Mesendoderm (in vitro differentiated cells): ENCODE measurements at regions not wholly inside any gene's neighbourhood (a gene's known extent, or its start where the extent isn't known, plus 50 kb on each side); places are given as distances from the start of the nearest gene placed in this dataset.

Experiments
- DNase-seq: peaks from one replicate; pipeline ENCODE4 v3.0.0; 2013
- H2AK5ac ChIP-seq: 2 replicates; pipeline ENCODE4 v1.6.1; 2013; ENCODE audit warnings: low read length, inconsistent platforms
- H2BK120ac ChIP-seq: 2 replicates; pipeline ENCODE4 v1.6.1; 2013; ENCODE audit warnings: low read depth, mild to moderate bottlenecking, low read length, moderate library complexity, mixed read lengths
- H2BK15ac ChIP-seq: replicated peaks from 2 replicates; pipeline ENCODE4 v1.6.1; 2013; ENCODE audit warnings: low read depth, mild to moderate bottlenecking, moderate library complexity
- H2BK5ac ChIP-seq: 2 replicates; pipeline ENCODE4 v1.6.1; 2013; ENCODE audit warnings: low read length, inconsistent platforms
- H3K18ac ChIP-seq: 2 replicates; pipeline ENCODE4 v1.6.1; 2013; ENCODE audit warnings: mild to moderate bottlenecking, low read length, mixed read lengths
- H3K23ac ChIP-seq: one replicate; pipeline ENCODE4 v1.6.1; 2013; ENCODE audit warnings: low read length
- H3K27ac ChIP-seq: 2 replicates; pipeline ENCODE4 v1.5.1; 2013; ENCODE audit warnings: low read depth, mild to moderate bottlenecking, inconsistent platforms, low read length, moderate library complexity
- H3K27me3 ChIP-seq: 2 replicates; pipeline ENCODE4 v1.6.1; 2013; ENCODE audit warnings: low read length, control low read depth, mild to moderate bottlenecking, inconsistent platforms; ENCODE audit not compliant: insufficient read depth, poor library complexity
- H3K36me3 ChIP-seq: 2 replicates; pipeline ENCODE4 v1.6.1; 2013; ENCODE audit warnings: low read length, inconsistent platforms; ENCODE audit not compliant: control insufficient read depth, insufficient read depth
- H3K4ac ChIP-seq: one replicate; pipeline ENCODE4 v1.6.1; 2013; ENCODE audit warnings: low read depth, mild to moderate bottlenecking, low read length, moderate library complexity
- H3K4me1 ChIP-seq: 2 replicates; pipeline ENCODE4 v1.6.1; 2013; ENCODE audit warnings: low read depth, low read length, inconsistent platforms; ENCODE audit not compliant: control insufficient read depth
- H3K4me2 ChIP-seq: 2 replicates; pipeline ENCODE4 v1.6.1; 2013; ENCODE audit warnings: low read length
- H3K4me3 ChIP-seq: 2 replicates; pipeline ENCODE4 v1.5.1; 2013; ENCODE audit warnings: mild to moderate bottlenecking, low read length
- H3K56ac ChIP-seq: one replicate; pipeline ENCODE4 v1.6.1; 2013; ENCODE audit warnings: low read length
- H3K79me1 ChIP-seq: 2 replicates; pipeline ENCODE4 v1.6.1; 2013; ENCODE audit warnings: low read length, inconsistent platforms
- H3K79me2 ChIP-seq: 2 replicates; pipeline ENCODE4 v1.6.1; 2013; ENCODE audit warnings: mild to moderate bottlenecking, low read length; ENCODE audit not compliant: control insufficient read depth, insufficient read depth
- H3K9ac ChIP-seq: 2 replicates; pipeline ENCODE4 v1.6.1; 2013; ENCODE audit warnings: low read length, inconsistent platforms
- H4K5ac ChIP-seq: one replicate; pipeline ENCODE4 v1.6.1; 2013; ENCODE audit warnings: low read length
- H4K8ac ChIP-seq: one replicate; pipeline ENCODE4 v1.6.1; 2013; ENCODE audit warnings: low read depth, mild to moderate bottlenecking, control low read depth, low read length, moderate library complexity
- WGBS: extraction: QIAGEN DNeasy Blood & Tissue Kit; methylation state at CpG from one replicate; pipeline ENCODE4 v1.1.7; 2013; ENCODE audit warnings: low lambda C conversion rate, missing lambda C conversion rate; ENCODE audit not compliant: insufficient coverage; ENCODE audit errors: extremely low coverage; 5-methylcytosine and 5-hydroxymethylcytosine counted together

GRCh38 chr5:77948476-77948875 is 172.3 kb upstream of the TBCA start:
- H3K4me1 ChIP-seq, result no peaks in the 10 kb centered on the region
- no peak overlapping the region for H2BK120ac ChIP-seq
- H4K5ac ChIP-seq, result no peak overlapping the region
- H3K18ac ChIP-seq, result no peak overlapping the region
- no CpG with 5 or more reads among the region's 1 CpG for WGBS
- H2BK15ac ChIP-seq, result no peak overlapping the region
- no peak overlapping the region for H3K23ac ChIP-seq
- no peaks in the 10 kb centered on the region for H3K79me2 ChIP-seq
- no peaks in the 10 kb centered on the region for H3K36me3 ChIP-seq
- no peak overlapping the region for H4K8ac ChIP-seq
- H3K27me3 ChIP-seq, result no peaks in the 10 kb centered on the region
- no peak overlapping the region for H2BK5ac ChIP-seq
- no peak overlapping the region for H3K4me2 ChIP-seq
- no peak overlapping the region for H2AK5ac ChIP-seq
- H3K9ac ChIP-seq, result no peak overlapping the region
- no peaks in the 10 kb centered on the region for H3K79me1 ChIP-seq
- no peak overlapping the region for H3K4me3 ChIP-seq
- no peak overlapping the region for H3K56ac ChIP-seq
- no peak overlapping the region for H3K27ac ChIP-seq
- no peak for DNase-seq
- no peak overlapping the region for H3K4ac ChIP-seq

DNA sequence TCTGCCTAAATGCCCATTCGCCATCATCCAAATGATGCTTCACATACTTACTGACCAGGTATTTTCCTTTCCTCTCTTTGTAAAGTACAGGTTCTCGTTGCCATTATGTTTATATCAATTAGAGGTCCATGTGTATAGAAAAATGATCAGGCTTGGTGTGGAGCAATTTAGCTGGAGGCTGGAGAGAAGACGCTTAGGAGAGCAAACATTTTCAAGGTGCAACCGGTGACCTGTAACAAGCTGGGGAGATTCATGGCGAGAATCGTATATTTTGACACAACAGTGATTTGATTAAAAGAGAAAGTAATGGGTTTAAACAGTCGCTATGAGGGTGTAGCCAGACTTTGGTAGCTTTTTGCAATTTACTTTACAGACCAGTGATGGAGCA is 170.9 kb upstream of the TBCA start:
- Histone ChIP-seq H3K27me3 (no peaks in the 10 kb centered on the region), H3K27ac (no peak overlapping the region), H4K8ac (no peak overlapping the region), H3K23ac (no peak overlapping the region), H3K4me1 (no peaks in the 10 kb centered on the region), H3K4me2 (no peak overlapping the region), H3K56ac (no peak overlapping the region), H2BK120ac (no peak overlapping the region), H3K18ac (no peak overlapping the region), H3K36me3 (no peaks in the 10 kb centered on the region), H3K79me2 (no peaks in the 10 kb centered on the region), H3K9ac (no peak overlapping the region), H3K79me1 (no peaks in the 10 kb centered on the region), H3K4me3 (no peak overlapping the region), H3K4ac (no peak overlapping the region), H2BK5ac (no peak overlapping the region), H4K5ac (no peak overlapping the region), H2BK15ac (no peak overlapping the region), H2AK5ac (no peak overlapping the region)
- no peak for DNase-seq
- no CpG with 5 or more reads among the region's 7 CpGs for WGBS

GRCh38 chr5:77946381-77947040 is 170.4 kb upstream of the TBCA start:
- Histone ChIP-seq H2BK120ac (no peak overlapping the region), H3K4me3 (no peak overlapping the region), H3K27me3 (no peaks in the 10 kb centered on the region), H3K36me3 (no peaks in the 10 kb centered on the region), H3K4me2 (no peak overlapping the region), H3K23ac (no peak overlapping the region), H2BK5ac (no peak overlapping the region), H3K9ac (no peak overlapping the region), H3K56ac (no peak overlapping the region), H3K4ac (no peak overlapping the region), H3K4me1 (no peaks in the 10 kb centered on the region), H4K8ac (no peak overlapping the region), H3K79me1 (no peaks in the 10 kb centered on the region), H4K5ac (no peak overlapping the region), H3K79me2 (no peaks in the 10 kb centered on the region), H3K18ac (no peak overlapping the region), H2AK5ac (no peak overlapping the region), H3K27ac (no peak overlapping the region), H2BK15ac (no peak overlapping the region)
- no CpG with 5 or more reads among the region's 4 CpGs for WGBS
- DNase-seq, result no peak

DNA sequence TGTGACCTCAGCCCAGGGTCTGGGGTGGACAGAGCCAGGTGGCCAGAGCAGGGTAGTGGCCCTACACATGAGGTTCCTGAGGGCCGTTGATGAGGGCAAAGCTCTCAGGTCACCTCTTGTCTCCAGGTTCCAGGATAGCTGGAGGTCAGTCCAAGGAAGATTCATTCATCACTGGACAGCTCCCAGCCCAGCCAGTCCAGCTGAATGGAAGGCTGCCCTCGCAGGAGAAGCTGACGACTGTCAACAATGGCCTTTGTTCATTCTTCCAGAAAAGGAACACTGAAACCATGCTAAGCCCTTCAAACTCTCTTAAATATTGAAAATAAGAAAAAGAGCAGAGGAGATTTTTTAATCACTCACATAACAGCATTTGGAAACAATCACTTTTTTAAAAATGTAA is 169.7 kb upstream of the TBCA start:
- Histone ChIP-seq H3K27ac (no peak overlapping the region), H3K9ac (no peak overlapping the region), H4K5ac (no peak overlapping the region), H3K4me2 (no peak overlapping the region), H4K8ac (no peak overlapping the region), H3K56ac (no peak overlapping the region), H3K79me1 (no peaks in the 10 kb centered on the region), H2BK120ac (no peak overlapping the region), H2BK15ac (no peak overlapping the region), H3K79me2 (no peaks in the 10 kb centered on the region), H3K36me3 (no peaks in the 10 kb centered on the region), H3K18ac (no peak overlapping the region), H2BK5ac (no peak overlapping the region), H3K4me3 (no peak overlapping the region), H3K4ac (no peak overlapping the region), H2AK5ac (no peak overlapping the region), H3K27me3 (no peaks in the 10 kb centered on the region), H3K4me1 (no peaks in the 10 kb centered on the region), H3K23ac (no peak overlapping the region)
- no CpG with 5 or more reads among the region's 3 CpGs for WGBS
- DNase-seq, result no peak

- Histone ChIP-seq H3K27me3 (no peaks in the 10 kb centered on the region), H3K4me3 (no peak overlapping the region), H2BK5ac (no peak overlapping the region), H3K4me2 (no peak overlapping the region), H3K79me2 (no peaks in the 10 kb centered on the region), H2BK120ac (no peak overlapping the region), H3K4ac (no peak overlapping the region), H4K8ac (no peak overlapping the region), H3K23ac (no peak overlapping the region), H2BK15ac (no peak overlapping the region), H3K4me1 (no peaks in the 10 kb centered on the region), H3K36me3 (no peaks in the 10 kb centered on the region), H3K9ac (no peak overlapping the region), H2AK5ac (no peak overlapping the region), H3K18ac (no peak overlapping the region), H3K79me1 (no peaks in the 10 kb centered on the region), H4K5ac (no peak overlapping the region), H3K27ac (no peak overlapping the region), H3K56ac (no peak overlapping the region)
- DNase-seq, result no peak
- no CpG with 5 or more reads among the region's 3 CpGs for WGBS
Observed at GRCh38 chr5:77944757-77945340, 168.7 kb upstream of the TBCA start.

GRCh38 chr5:77943851-77944250 is 167.7 kb upstream of the TBCA start:
- Histone ChIP-seq H3K18ac (no peak overlapping the region), H3K79me1 (no peaks in the 10 kb centered on the region), H3K9ac (no peak overlapping the region), H2BK120ac (no peak overlapping the region), H2BK5ac (no peak overlapping the region), H3K4me1 (no peaks in the 10 kb centered on the region), H3K27me3 (no peaks in the 10 kb centered on the region), H3K79me2 (no peaks in the 10 kb centered on the region), H2BK15ac (no peak overlapping the region), H3K4me2 (no peak overlapping the region), H2AK5ac (no peak overlapping the region), H4K5ac (no peak overlapping the region), H3K23ac (no peak overlapping the region), H3K36me3 (no peaks in the 10 kb centered on the region), H3K4me3 (no peak overlapping the region), H4K8ac (no peak overlapping the region), H3K56ac (no peak overlapping the region), H3K4ac (no peak overlapping the region), H3K27ac (no peak overlapping the region)
- DNase-seq, result no peak
- WGBS, result no CpG with 5 or more reads among the region's 2 CpGs
